CD4-positive, alpha-beta T cell treated with Interleukin-10 for 1 hour (primary cell): ENCODE measurements at regions not wholly inside any gene's neighbourhood (a gene's known extent, or its start where the extent isn't known, plus 50 kb on each side); places are given as distances from the start of the nearest gene placed in this dataset.

ENCODE experiments used
- DNase-seq: peaks from one replicate; pipeline ENCODE4 v3.0.0-alpha.2; 2020

DNA sequence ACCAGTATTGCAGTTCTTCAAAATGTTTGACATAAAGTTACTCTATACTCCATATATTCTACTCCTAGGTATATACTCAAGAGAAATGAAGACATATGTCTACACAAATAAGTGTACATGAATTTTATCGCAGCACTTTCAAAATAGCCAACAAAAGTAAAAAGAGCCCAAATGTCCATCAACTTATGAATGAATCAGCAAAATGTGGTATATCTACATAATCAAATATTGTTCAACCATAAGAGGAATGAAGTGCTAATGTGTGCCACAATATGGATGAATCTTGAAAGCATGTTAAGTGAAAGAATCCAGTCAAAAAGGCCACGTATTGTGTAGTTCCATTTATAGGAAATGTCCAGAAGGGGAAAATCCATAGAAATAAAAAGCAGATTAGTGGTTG, 98.6 kb upstream of the F3 start:
- no peak for DNase-seq

DNA sequence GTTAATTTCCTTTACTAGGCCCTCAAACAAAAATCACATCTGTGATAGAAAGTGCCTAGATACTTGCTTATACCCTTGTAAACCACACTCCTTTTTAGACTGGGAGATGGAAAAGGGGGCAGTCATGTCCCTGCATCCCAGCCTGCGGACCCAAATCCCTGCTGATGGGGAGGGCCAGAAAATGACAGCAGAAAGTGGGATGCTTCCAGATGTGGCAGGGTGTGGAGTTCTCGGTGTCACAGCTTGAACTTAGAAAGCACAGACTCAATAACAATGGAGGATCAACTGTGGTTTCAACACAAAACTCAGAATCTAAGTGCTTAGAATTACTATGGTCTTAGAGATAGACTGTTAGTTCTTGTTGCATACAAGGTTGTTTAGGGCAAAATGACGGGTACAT, 95.6 kb upstream of the F3 start:
- no peak for DNase-seq

DNA sequence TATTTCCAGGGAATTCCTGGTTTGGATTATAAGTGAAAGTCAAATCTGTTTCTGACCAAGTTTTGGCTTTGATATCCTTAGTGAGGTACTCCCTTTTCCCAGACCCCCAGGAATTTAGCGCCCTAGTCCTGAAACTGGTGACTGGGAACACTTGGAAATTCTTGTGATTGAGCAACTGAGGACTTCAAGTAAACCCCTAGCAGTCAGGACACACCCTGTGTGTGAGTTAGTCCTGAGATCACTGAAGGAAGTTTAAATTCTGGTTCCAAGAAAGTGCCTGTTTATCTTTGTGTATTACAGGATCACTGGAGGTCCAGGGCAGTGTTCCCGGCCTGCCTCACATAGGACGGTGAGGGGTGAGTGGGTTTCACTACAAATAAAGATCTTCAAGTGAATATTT, 95.1 kb upstream of the F3 start:
- DNase-seq = no peak

DNA sequence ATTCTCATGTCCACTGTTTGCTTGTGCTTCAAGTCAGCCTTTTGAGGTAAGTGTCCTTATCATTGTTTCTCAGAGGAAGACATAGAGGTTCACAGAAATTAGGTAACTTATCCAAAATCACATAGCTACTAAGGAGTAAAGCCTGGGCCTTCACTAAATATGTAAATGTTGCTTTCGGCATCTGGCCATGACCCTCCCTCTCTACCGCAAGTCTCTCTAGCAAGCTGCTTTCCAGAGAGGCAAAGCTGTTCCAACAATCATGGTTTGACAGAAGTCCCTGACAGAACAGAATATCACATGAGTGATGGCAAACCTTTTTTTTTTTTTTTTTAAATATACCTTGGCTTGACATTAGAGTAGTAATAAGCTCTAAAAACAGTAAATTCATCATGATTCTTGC, 94.5 kb upstream of the F3 start:
- no peak for DNase-seq

DNA sequence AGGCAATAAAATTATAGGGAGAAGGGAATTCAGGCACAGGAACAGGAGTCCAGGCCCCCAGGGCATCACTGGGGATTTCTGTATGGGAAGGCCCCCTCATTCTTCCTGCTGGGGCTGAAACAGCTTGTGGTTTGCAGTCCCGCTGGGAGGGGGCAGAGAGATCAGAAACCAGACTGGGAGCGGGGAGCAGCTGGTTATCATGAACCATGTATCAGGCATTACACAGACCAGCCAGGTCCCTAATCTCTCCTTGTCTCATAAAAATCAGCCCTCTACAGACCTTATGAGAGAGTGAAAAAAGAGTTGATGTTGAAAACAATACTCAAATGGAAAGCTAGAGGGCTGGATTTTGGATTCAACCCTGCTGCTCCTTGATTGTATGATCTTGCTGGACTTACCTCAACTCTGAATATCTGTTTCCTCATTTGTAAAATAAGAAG, 93.4 kb upstream of the F3 start:
- no peak for DNase-seq

DNA sequence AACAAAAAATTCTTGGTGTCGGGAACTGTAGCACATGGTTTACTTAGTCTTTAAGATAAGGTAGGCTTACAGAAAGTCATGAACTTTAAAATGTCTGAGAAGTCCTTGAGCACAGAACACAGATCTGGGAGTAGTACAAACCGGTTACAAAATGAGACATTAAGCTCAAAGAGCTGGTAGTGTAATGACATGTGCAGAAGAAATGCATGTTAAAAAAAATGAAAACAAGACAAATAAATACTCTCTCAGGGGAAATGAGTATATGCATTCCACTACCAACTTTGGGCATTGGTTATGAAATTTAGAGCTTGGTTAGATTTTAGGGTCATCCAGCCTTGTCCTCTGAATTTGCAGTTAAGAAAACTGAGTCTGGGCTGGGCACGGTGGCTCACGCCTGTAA, 91.5 kb upstream of the F3 start:
- DNase-seq = no peak

DNA sequence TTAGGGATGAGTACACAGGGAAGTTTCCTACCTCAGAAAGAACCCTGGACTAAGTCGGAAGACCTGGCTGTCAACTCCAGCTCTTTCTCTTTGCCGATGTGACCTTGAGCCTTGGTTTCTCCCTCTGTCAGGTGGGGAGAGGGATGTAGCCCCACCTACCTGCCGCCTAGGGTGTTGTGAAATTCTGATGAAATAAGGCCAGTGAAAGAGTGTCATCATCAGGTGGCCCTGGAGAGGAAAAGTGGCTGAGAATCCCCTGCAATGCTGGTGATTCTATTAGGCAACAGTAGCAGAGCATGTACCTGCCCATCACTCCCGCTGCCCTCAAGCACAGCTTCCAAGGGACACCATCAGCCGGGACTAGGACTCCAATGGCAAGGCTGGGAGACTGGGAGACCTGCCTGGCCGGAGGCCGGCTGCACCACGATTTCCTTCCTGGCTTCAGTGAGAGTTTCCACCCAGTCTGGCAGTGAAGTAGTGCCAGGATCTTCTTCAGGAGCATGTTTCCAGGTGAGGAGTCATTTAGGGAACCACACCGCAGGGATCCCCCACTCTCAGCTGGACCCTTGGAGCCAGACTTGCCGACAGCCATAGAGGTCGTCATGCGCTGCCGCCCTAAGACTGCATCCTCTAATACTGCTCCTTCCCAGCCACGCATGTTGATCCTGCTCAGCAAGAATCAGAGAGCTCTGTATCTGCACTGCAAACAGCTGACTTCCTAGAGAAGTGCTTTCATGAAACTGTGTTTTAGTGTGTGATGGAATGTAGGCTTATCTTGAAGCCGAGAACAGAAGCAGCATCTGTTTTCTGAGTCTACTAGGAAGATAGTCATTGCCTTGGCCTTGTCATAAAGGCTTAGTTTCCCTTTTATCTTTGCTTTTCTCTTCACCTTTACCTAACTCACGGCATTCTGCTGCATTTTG, 88.0 kb upstream of the F3 start:
- DNase-seq = no peak

DNA sequence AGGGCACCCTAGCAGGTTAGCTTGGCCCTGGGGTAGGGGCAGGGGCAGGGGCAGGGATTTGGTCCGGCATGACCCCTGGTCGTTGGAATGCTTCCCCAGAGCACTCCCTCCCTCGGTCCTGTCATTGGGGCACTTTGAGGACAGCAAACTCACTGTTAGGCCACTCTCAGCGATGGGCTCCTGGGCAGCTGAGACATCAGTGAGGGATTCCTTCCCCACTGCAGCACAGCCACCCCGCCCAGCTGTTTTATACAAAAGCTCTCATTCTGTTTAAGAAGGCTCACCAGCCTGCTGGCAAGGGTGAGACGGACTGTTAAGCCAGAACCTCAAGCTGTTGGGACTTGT, 86.9 kb upstream of the F3 start:
- no peak for DNase-seq

DNA sequence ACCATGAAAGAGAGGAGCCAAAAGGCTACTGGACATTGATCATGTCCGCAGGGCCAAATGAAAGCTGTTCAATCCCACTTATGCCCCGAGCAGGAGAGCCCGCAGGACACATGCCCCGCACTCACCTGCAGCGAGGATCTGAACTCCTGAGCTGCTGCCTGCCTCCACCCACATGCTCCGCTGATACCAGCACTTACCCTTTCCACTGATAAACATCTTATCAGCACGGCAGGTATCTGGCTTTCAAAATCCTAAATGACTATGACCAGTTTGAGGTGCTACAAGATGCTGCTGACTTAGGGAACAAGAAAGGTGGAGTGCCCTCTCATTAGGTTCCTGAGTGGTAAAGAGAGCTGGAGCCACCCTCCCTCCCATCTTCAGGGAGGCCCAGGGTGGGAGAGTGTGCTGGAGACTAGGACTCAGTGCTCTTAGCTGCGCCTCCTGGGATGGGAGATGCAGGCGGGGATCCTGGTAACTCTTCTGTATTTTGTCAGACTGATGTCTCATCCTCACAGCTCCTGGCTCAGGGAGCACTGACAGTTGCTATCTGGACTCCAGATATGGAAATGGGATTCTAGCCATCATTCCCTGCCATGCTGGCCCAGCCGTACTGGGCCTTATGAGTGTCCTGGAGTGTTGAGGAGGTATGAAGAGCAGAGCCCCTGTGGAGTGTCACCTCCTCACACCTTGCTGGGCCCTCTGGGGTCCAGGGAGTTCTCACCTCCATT, 86.4 kb upstream of the F3 start:
- no peak for DNase-seq

DNA sequence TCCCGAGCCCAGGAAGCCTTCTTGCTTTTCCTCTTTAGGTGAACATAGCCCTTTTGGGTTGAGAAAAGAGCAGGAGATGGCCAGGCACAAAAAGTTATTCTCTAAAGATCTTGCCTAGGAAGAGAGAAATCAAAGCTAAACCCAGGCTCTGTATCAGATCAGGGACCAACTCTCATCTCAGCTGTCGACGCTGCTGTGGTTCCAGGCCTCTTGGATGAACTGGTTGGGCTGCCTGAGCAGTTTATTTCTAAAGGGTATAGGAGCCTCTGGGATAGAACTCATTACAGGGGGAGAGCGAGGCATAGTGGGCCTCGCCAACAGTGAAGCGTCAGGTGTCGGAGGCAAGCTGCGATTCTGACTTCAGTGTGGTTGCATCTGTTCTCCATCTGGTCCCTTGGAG, 82.6 kb upstream of the F3 start:
- DNase-seq = no peak

DNA sequence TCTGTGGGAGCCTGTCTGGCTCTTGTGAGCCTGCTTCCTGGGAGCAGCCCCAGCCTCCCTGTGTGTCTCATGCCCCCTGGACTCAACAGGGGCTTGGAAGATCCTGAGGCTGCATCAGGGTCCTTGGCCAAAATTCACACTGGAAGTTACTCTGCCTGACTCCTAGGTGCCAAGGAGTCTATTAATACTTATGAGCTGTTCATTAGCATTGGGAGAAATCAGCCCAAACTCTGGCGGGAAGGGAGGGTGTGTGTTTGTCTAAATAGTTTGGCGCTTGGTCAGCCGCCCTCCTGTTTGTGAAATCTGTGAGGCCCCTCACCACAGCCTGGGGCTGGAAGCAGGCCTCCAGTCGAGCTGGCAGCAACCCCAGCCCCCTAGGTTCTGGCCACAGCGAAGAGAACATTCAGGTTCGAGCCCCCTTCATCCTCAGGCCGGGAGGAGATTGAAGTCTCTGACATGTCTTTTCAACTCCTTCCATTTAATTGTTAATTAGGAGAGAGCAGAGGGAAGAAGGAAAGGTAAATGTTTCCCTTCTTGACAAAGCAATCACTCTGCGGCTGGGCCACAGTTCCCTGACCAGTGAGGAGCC, 82.1 kb upstream of the F3 start:
- no peak for DNase-seq

DNA sequence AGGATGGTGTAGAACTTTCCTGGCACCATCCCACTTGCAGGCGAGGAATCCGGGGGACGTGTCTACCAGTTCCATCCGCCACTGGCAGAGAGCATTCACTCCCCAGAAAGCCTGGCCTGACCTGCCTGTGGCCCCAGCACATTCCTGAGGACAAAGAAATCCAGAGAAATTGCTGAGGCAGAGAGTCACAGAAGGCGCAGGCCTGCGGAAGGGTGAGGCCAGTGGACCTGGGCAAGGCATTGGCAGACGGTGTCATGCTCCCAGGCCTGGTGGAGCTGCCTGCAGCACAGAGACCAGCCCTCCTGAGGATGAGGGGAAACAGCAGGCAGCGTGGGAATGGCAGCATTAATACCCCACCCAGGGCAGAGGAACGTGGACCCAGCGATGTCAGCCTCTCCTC, 81.2 kb upstream of the F3 start:
- no peak for DNase-seq

DNA sequence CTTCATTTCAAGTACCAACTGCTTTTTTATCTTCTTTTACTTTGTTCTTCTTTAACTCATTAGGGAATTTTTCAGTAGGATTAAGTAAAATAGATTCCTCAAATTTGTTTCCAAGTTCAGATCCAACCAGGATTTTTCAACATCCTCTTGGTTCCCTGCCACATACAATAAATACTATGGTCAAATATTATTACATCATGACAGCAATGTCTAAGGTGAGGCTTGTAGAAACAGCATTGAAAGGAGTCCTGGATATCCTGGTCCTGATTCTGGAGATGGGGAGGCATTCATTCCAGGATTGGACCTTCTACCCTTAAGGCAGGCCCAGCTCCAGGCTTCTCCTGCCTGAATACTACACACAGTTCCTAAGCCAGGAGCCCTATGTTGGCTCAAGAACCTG, 80.2 kb upstream of the F3 start:
- DNase-seq = no peak

DNA sequence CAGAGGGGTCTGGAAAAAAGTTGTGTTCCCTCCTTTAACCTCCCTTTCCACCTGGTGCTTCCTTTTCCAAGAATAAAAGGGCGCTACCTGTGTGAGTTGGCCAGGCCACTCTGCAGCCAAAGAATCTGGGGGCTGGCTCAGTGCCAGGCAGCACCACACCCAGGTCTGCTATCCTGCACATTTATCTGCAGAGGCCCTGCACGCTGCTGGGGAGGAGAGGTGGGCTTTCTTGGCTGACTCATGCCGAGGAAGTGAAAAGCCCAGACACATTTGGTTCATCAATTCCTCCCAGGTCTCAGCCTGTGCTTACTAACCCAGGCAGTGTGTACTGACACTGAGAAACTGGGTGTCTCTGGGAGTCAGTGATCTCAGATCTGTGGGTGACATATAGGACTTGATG, 79.8 kb upstream of the F3 start:
- no peak for DNase-seq

DNA sequence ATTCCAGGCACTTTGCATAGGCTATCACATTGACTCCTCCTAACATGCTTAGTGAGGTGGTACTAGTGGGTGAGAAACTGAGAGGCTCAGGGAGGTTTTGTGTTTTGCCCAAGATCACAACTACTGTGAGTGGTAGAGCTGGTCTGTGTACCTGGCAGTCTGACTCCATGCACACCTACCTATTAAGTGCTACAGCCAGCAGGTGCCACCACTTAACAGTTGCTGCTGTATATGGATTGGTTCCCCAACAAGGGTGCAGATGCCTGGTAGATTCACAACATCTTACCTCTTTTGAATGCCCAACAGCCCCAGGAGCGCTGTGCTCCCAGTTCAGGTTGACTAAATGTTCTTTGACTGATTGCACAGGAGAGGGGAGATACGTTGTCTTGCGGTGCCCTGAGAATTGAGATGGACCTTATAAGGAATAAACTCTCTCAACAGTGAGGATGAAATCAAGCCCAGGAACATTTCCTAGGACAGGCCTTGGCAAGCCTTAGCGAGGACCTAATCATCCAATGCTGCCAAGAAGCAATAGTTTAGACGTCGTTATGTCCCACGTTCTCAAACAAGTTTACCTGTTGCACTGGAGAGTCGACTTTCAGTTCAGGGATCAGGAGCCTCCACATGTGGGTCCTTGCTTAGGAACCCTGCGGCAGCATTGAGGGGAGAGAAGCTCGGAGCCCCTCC, 78.9 kb upstream of the F3 start:
- DNase-seq = no peak

DNA sequence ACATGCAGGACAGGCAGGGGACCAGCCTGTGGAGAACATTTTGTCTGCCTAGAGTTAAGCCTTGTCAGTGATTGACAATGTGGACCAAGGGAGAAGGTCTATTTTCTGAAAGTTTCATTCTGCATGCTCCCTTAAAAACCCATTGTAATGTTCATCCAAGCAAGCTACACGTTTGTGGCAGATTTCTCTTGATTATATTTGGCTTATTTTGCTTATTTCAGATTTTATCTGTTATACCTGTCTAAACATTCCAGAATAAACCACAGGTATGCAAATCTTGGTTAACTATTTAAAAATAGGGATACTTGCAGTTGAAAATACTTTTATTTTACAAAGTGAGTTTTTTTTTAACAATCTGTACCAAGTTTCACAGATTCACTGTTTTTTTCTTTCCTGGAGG, 78.2 kb upstream of the F3 start:
- no peak for DNase-seq

DNA sequence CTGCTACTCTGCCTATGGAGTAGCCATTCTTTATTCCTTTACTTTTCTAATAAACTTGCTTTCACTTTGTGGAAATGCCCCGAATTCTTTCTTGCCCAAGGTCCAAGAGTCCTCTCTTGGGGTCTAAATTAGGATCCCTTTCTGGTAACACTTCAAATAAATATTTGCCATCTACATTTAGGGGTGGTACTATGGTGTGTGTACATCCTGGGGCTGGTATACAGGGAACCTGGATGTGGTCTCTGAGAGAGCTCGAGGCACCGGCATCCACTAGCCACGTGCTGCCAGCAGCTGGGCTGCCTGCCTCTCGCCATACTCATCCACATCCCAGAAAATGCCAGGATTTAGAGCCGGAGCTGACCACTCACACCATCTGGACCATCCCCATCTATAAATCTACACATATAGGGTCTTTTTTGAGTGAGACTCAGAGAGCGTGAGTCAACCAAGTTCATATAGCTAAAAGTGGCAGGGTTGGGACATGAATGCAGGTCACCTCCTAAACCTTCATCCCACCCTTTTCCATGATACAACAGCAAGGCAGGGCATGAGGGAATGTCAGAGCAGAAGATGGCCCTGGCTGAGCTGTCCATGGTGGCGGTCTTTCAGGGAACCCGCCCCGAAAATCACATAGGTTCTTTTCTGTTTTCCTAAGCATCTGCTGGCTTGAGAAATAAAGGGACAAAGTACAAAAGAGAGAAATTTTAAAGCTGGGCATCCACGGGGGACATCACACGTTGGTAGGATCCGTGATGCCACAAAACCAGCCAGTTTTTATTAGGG, 76.6 kb upstream of the F3 start:
- no peak for DNase-seq

DNA sequence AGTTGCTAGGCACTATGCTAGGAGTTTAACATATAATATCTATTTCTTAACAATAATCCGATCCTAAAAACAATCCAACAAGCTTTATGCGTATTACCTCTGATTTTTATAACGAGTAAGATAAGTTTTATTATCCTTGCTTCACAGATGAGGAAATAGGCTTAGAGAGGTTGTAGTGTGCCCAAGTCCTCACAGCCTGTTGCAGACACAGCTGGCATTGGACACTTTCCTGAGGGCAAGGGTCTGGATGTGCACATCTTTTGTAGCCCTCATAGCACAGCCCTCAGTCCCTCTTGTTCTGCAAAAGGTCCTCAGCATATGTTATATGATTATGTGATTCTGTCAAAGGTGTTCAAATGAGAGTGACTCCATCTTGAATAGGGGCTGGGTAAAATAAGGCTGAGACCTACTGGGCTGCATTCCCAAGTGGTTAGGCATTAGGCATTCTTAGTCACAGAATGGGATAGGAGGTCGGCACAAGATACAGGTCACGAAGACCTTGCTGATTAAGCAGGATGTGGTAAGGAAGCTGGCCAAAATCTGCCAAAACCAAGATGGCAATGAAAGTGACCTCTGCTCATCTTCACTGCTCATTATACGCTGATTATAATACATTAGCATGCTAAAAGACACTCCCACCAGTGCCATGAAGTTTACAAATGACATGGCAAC, 75.7 kb upstream of the F3 start:
- DNase-seq = no peak

DNA sequence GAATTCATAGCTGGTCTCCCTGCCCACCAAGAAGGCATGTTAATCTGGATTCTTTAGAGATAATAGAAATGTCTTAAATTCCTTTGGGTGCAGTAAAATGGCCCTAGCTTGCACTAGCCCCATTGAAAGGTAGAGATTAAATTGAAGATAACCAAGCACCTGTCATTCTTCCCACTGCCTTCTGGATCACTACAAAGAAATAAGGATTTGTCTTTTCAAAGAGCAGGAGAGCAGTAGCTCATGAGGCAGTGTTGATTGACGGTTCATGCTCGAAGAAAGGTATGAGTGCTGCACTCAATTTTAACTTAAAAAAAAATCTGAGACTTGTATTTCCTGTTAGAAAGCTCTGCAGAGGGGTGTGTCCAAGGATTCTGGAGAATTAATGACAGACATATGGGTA, 74.9 kb upstream of the F3 start:
- no peak for DNase-seq

DNA sequence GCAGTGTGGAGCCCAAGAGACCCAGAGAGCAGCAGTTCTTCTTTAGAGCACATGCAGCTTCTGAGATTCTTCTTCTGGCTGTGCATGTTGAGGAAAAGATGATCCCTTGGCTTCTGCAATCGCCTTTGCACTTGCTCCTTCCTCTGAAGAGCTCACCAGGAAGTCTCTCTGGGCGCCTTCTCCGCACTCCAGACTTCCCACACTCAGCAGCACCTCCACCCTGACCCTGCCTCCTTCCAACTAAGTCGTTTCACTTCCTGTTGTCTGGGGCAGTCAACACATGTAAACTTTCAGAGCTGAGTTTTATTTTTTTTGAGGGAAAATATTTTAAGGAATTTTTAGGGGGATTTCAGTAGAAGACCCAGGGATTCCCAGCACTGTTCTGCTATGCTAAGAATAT, 73.4 kb upstream of the F3 start:
- no peak for DNase-seq

DNA sequence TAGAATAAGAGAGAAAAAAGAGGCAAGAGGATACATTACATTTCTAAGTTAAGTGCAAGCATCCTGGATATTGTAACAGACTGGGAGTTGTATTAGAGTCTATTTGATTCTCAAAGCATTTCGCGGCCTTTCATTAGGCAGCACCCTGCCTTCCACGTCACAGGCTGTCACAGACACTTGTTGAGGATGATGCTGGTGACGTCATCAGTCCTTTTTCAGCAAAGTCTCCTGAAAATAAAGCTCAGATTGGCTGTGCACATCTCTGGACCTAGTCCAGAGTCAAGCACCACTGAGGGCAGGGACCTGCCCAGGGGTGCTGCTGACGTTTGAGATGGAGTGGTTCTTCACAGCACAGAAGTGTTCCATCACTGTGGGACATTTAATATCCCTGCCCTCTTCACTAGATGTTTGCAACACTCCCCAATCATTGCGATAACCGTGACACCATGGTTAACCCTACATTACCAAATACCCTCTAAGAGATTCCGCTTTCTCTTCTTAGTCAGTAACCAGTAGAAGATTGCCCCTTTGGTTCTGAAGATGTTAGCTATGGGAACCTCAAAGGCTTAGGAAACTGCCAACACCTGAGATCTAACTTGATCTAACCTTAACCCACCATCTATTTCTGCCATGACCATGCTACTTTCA, 72.7 kb upstream of the F3 start:
- DNase-seq = no peak
